ENCODE measurements at regions not wholly inside any gene's neighbourhood (a gene's known extent, or its start where the extent isn't known, plus 50 kb on each side); places are given as distances from the start of the nearest gene placed in this dataset.

- no peak for TF ChIP-seq CTCF (IDR thresholded peaks at IDR 0.05; ENCODE audit: insufficient read depth, low read length, poor library complexity, severe bottlenecking)
- TF ChIP-seq EZH2phosphoT487 (conservative IDR thresholded peaks at IDR 0.05; ENCODE audit: low read length): no peak
Measured at GRCh38 chr2:152823905-152824304, 105.5 kb downstream of the ARL6IP6 start.

All from SU-DHL-6 (cell line).